Breast epithelium (tissue), 3 donors: ENCODE measurements at regions not wholly inside any gene's neighbourhood (a gene's known extent, or its start where the extent isn't known, plus 50 kb on each side); places are given as distances from the start of the nearest gene placed in this dataset.

Source experiments
- POLR2A ChIP-seq: fragments of 450-650 bp; IDR thresholded peaks from one replicate; pipeline ENCODE4 v1.6.1; 2016; ENCODE audit warnings: antibody characterized with exemption, mild to moderate bottlenecking, moderate library complexity
- POLR2AphosphoS5 ChIP-seq, 3 donors: sonication (generic); formaldehyde crosslinking; IDR thresholded peaks; one replicate each; pipeline ENCODE4 v1.6.1; 2017; ENCODE audit warnings: antibody characterized with exemption in 3 of 3
- TF ChIP-seq, protein P1 (sequence below), 3 donors: fragments of 450-650 bp; IDR thresholded peaks; one replicate each; pipeline ENCODE4 v1.5.1; 2016 to 2017; ENCODE audit warnings: antibody characterized with exemption in 3 of 3, mild to moderate bottlenecking in 3 of 3, moderate library complexity in 3 of 3

- no peak for TF ChIP-seq POLR2A
- TF ChIP-seq, protein P1, sequence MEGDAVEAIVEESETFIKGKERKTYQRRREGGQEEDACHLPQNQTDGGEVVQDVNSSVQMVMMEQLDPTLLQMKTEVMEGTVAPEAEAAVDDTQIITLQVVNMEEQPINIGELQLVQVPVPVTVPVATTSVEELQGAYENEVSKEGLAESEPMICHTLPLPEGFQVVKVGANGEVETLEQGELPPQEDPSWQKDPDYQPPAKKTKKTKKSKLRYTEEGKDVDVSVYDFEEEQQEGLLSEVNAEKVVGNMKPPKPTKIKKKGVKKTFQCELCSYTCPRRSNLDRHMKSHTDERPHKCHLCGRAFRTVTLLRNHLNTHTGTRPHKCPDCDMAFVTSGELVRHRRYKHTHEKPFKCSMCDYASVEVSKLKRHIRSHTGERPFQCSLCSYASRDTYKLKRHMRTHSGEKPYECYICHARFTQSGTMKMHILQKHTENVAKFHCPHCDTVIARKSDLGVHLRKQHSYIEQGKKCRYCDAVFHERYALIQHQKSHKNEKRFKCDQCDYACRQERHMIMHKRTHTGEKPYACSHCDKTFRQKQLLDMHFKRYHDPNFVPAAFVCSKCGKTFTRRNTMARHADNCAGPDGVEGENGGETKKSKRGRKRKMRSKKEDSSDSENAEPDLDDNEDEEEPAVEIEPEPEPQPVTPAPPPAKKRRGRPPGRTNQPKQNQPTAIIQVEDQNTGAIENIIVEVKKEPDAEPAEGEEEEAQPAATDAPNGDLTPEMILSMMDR (IDR thresholded peaks at IDR 0.05) = no peak
- TF ChIP-seq POLR2AphosphoS5 (IDR thresholded peaks at IDR 0.05) = no peak
Measured at GRCh38 chr12:74918291-74918690, 291.3 kb downstream of the KCNC2 start.
